B cell (primary cell): ENCODE measurements at regions not wholly inside any gene's neighbourhood (a gene's known extent, or its start where the extent isn't known, plus 50 kb on each side); places are given as distances from the start of the nearest gene placed in this dataset.

ENCODE experiments used
- CTCF ChIP-seq: fragments of 200-600 bp; IDR thresholded peaks from one replicate; pipeline ENCODE4 v1.8.0; 2022; ENCODE audit warnings: antibody characterized with exemption, mild to moderate bottlenecking
- EZH2 ChIP-seq: IDR thresholded peaks from 2 replicates; pipeline ENCODE4 v1.6.1; 2012; ENCODE audit warnings: borderline replicate concordance, low read depth, mild to moderate bottlenecking, moderate library complexity, low read length; ENCODE audit not compliant: insufficient read depth, poor library complexity, severe bottlenecking

- TF ChIP-seq CTCF: no peak
- no peak for TF ChIP-seq EZH2
These were observed 168.0 kb upstream of the TBX3 start for GRCh38 chr12:114851981-114852380.
